Lower leg skin (tissue), 4 donors: ENCODE measurements at regions not wholly inside any gene's neighbourhood (a gene's known extent, or its start where the extent isn't known, plus 50 kb on each side); places are given as distances from the start of the nearest gene placed in this dataset.
A peak's percentile ranks its signal among the peaks of the same experiment; 100 is the strongest.

Experiments
- DNase-seq, 2 donors: peaks; one replicate each; pipeline ENCODE4 v3.0.0-alpha.2; 2019; ENCODE audit warnings: low spot score in 2 of 2
- H3K4me3 ChIP-seq: fragments of 200-600 bp; sonication (generic); 2 replicates; pipeline ENCODE4 v1.5.1; 2017; ENCODE audit warnings: mild to moderate bottlenecking, low read depth; ENCODE audit not compliant: poor library complexity, severe bottlenecking
- CTCF ChIP-seq, 3 donors: fragments of 450-650 bp; IDR thresholded peaks; one replicate each; pipeline ENCODE4 v1.5.1; 2016; ENCODE audit warnings: antibody characterized with exemption in 3 of 3, mild to moderate bottlenecking in 3 of 3, moderate library complexity in 2 of 3
- POLR2A ChIP-seq, 2 donors: fragments of 450-650 bp; IDR thresholded peaks; one replicate each; pipeline ENCODE4 v1.6.1; 2016 to 2017; ENCODE audit warnings: antibody characterized with exemption in 2 of 2, mild to moderate bottlenecking in 1 of 2, moderate library complexity in 1 of 2
- WGBS, 2 donors: methylation state at CpG; one replicate each; pipeline ENCODE4 v1.1.5; 2018; 5-methylcytosine and 5-hydroxymethylcytosine counted together
- intact Hi-C: fragments of 100-400 bp; cut with DNase I; formaldehyde crosslinking; loops from one replicate; pipeline ENCODE4 v1.15.0; 2023; ENCODE audit warnings: low total_unique reads

GRCh38 chr11:128174465-128175291 lies 412.7 kb downstream of the ETS1 start:
- intact Hi-C loops, result loop anchor here (5.0 kb wide), 3 partner anchors 458 to 783 kb away; no protein-coding TSS in a partner anchor

GRCh38 chr11:128172046-128172878 lies 415.1 kb downstream of the ETS1 start:
- intact Hi-C loops, result loop anchor here (5.0 kb wide), 2 partner anchors 660 to 785 kb away; no protein-coding TSS in a partner anchor
- no peak for TF ChIP-seq POLR2A (IDR thresholded peaks at IDR 0.05)
- TF ChIP-seq CTCF (IDR thresholded peaks at IDR 0.05), result no peak
- H3K4me3 ChIP-seq, result no peak overlapping the region
- WGBS, 2 donors, result 38 to 39% methylated on average over 4 of the region's 4 CpGs
- DNase-seq, result peak; percentile 86 to 97

More at GRCh38 chr11:128174465-128175291, 412.7 kb downstream of the ETS1 start:
- no peak overlapping the region for H3K4me3 ChIP-seq
- 79 to 90% methylated on average over 7 of the region's 7 CpGs for WGBS, 2 donors
- DNase-seq, result no peak
- TF ChIP-seq CTCF (IDR thresholded peaks at IDR 0.05) (no peak), POLR2A (IDR thresholded peaks at IDR 0.05) (no peak)

GRCh38 chr11:128171506-128171905 lies 415.9 kb downstream of the ETS1 start:
- no peak for DNase-seq
- WGBS, 2 donors, result 53 to 76% methylated on average over 4 of the region's 4 CpGs
- intact Hi-C loops, result loop anchor here (5.0 kb wide), 2 partner anchors 661 to 786 kb away; no protein-coding TSS in a partner anchor
- H3K4me3 ChIP-seq, result no peak overlapping the region
- TF ChIP-seq POLR2A (IDR thresholded peaks at IDR 0.05), result no peak

GRCh38 chr11:128165572-128165971 lies 421.8 kb downstream of the ETS1 start:
- intact Hi-C loops, result no loop called here
- no peak for DNase-seq
- TF ChIP-seq POLR2A (IDR thresholded peaks at IDR 0.05), result no peak
- 84 to 88% methylated on average over 4 of the region's 4 CpGs for WGBS, 2 donors
- H3K4me3 ChIP-seq, result no peak overlapping the region

- no peak overlapping the region for H3K4me3 ChIP-seq
- TF ChIP-seq CTCF (IDR thresholded peaks at IDR 0.05) (no peak), POLR2A (IDR thresholded peaks at IDR 0.05) (no peak)
- WGBS, 2 donors, result 81 to 88% methylated on average over 6 of the region's 6 CpGs
- no peak for DNase-seq
- intact Hi-C loops, result no loop called here
Observed at GRCh38 chr11:128164080-128164741, 423.1 kb downstream of the ETS1 start.

- 76 to 92% methylated on average over 1 of the region's 1 CpG for WGBS, 2 donors
- no peak overlapping the region for H3K4me3 ChIP-seq
- intact Hi-C loops, result no loop called here
- no peak for TF ChIP-seq CTCF (IDR thresholded peaks at IDR 0.05)
- TF ChIP-seq POLR2A (IDR thresholded peaks at IDR 0.05), result no peak
- DNase-seq, result no peak
Observed at GRCh38 chr11:128161994-128162393, 425.4 kb downstream of the ETS1 start.
